Ishikawa (cell line): ENCODE measurements at regions not wholly inside any gene's neighbourhood (a gene's known extent, or its start where the extent isn't known, plus 50 kb on each side); places are given as distances from the start of the nearest gene placed in this dataset.

Experiments used
- CEBPB ChIP-seq: IDR thresholded peaks from 2 replicates; pipeline ENCODE4 v1.6.1; 2012
- FOXM1 ChIP-seq: IDR thresholded peaks from 2 replicates; pipeline ENCODE4 v1.6.1; 2012; ENCODE audit warnings: low read depth, borderline replicate concordance
- TF ChIP-seq, protein P1 (sequence below): IDR thresholded peaks from 2 replicates; pipeline ENCODE4 v1.6.1; 2012; ENCODE audit warnings: low read depth, mild to moderate bottlenecking

DNA sequence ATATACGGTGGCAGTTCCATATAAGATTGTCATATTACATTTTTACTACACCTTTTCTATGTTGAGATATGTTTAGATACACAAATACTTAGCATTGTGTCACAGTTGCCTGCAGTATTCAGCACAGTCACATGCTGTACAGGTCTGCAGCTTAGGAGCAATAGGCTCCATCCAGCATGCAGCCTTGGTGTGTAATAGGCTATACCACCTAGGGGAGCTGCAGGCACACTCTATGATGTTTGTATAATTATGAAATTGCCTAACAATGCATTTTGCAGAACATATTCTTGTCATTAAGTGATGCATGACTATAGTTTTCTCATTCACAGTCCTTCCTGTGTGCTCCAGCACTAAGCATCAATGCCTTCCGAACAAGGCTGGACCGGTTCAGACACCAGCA is 133.4 kb downstream of the NDUFA10 start:
- TF ChIP-seq CEBPB = no peak
- TF ChIP-seq FOXM1 = no peak
- TF ChIP-seq, protein P1, sequence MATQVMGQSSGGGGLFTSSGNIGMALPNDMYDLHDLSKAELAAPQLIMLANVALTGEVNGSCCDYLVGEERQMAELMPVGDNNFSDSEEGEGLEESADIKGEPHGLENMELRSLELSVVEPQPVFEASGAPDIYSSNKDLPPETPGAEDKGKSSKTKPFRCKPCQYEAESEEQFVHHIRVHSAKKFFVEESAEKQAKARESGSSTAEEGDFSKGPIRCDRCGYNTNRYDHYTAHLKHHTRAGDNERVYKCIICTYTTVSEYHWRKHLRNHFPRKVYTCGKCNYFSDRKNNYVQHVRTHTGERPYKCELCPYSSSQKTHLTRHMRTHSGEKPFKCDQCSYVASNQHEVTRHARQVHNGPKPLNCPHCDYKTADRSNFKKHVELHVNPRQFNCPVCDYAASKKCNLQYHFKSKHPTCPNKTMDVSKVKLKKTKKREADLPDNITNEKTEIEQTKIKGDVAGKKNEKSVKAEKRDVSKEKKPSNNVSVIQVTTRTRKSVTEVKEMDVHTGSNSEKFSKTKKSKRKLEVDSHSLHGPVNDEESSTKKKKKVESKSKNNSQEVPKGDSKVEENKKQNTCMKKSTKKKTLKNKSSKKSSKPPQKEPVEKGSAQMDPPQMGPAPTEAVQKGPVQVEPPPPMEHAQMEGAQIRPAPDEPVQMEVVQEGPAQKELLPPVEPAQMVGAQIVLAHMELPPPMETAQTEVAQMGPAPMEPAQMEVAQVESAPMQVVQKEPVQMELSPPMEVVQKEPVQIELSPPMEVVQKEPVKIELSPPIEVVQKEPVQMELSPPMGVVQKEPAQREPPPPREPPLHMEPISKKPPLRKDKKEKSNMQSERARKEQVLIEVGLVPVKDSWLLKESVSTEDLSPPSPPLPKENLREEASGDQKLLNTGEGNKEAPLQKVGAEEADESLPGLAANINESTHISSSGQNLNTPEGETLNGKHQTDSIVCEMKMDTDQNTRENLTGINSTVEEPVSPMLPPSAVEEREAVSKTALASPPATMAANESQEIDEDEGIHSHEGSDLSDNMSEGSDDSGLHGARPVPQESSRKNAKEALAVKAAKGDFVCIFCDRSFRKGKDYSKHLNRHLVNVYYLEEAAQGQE = no peak
